AG20443 (cell line): ENCODE measurements at regions not wholly inside any gene's neighbourhood (a gene's known extent, or its start where the extent isn't known, plus 50 kb on each side); places are given as distances from the start of the nearest gene placed in this dataset.

ENCODE experiments used
- DNase-seq: peaks from one replicate; pipeline ENCODE4 v3.0.0; 2012; ENCODE audit warnings: low spot score, mixed read lengths

GRCh38 chr5:5941486-5941885, 436.9 kb downstream of the MED10 start:
- DNase-seq, result no peak

- no peak for DNase-seq
Observed at GRCh38 chr5:5939759-5940370, 438.5 kb downstream of the MED10 start.

- no peak for DNase-seq
Observed at GRCh38 chr5:5933651-5934050, 444.7 kb downstream of the MED10 start.

- DNase-seq, result no peak
Observed at GRCh38 chr5:5932824-5933223, 445.5 kb downstream of the MED10 start.

- DNase-seq, result no peak
Observed at GRCh38 chr5:5930561-5930960, 447.8 kb downstream of the MED10 start.

- no peak for DNase-seq
Observed at GRCh38 chr5:5929291-5930020, 448.9 kb downstream of the MED10 start.

GRCh38 chr5:5925191-5925590, 453.2 kb downstream of the MED10 start:
- no peak for DNase-seq

GRCh38 chr5:5919411-5919810, 458.9 kb downstream of the MED10 start:
- DNase-seq, result no peak

GRCh38 chr5:5906778-5907177, 471.6 kb downstream of the MED10 start:
- no peak for DNase-seq

GRCh38 chr5:5905186-5905585, 473.2 kb downstream of the MED10 start:
- DNase-seq, result no peak

GRCh38 chr5:5904113-5904512, 474.2 kb downstream of the MED10 start:
- DNase-seq, result no peak

GRCh38 chr5:5902678-5903646, 475.4 kb downstream of the MED10 start:
- no peak for DNase-seq

GRCh38 chr5:5900350-5900749, 477.9 kb downstream of the ICE1 start:
- DNase-seq, result no peak

- DNase-seq, result no peak
Observed at GRCh38 chr5:5899716-5900115, 477.2 kb downstream of the ICE1 start.

- DNase-seq, result no peak
Observed at GRCh38 chr5:5888284-5888683, 465.8 kb downstream of the ICE1 start.

- DNase-seq, result no peak
Observed at GRCh38 chr5:5887833-5888232, 465.4 kb downstream of the ICE1 start.

- peak; percentile 19 for DNase-seq
Observed at GRCh38 chr5:5886812-5887486, 464.5 kb downstream of the ICE1 start.

GRCh38 chr5:5886353-5886752, 463.9 kb downstream of the ICE1 start:
- DNase-seq, result no peak

GRCh38 chr5:5885782-5886181, 463.3 kb downstream of the ICE1 start:
- DNase-seq, result no peak

- no peak for DNase-seq
Observed at GRCh38 chr5:5884593-5884992, 462.1 kb downstream of the ICE1 start.

GRCh38 chr5:5883562-5883961, 461.1 kb downstream of the ICE1 start:
- no peak for DNase-seq

- no peak for DNase-seq
Observed at GRCh38 chr5:5883146-5883545, 460.7 kb downstream of the ICE1 start.
